ENCODE measurements at regions not wholly inside any gene's neighbourhood (a gene's known extent, or its start where the extent isn't known, plus 50 kb on each side); places are given as distances from the start of the nearest gene placed in this dataset.

- TF ChIP-seq POLR2A (IDR thresholded peaks at IDR 0.05), result no peak
- TF ChIP-seq, protein P1, sequence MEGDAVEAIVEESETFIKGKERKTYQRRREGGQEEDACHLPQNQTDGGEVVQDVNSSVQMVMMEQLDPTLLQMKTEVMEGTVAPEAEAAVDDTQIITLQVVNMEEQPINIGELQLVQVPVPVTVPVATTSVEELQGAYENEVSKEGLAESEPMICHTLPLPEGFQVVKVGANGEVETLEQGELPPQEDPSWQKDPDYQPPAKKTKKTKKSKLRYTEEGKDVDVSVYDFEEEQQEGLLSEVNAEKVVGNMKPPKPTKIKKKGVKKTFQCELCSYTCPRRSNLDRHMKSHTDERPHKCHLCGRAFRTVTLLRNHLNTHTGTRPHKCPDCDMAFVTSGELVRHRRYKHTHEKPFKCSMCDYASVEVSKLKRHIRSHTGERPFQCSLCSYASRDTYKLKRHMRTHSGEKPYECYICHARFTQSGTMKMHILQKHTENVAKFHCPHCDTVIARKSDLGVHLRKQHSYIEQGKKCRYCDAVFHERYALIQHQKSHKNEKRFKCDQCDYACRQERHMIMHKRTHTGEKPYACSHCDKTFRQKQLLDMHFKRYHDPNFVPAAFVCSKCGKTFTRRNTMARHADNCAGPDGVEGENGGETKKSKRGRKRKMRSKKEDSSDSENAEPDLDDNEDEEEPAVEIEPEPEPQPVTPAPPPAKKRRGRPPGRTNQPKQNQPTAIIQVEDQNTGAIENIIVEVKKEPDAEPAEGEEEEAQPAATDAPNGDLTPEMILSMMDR (IDR thresholded peaks at IDR 0.05), result no peak
- H3K36me3 ChIP-seq, result no peaks in the 10 kb centered on the region
- H3K27me3 ChIP-seq, result no peaks in the 10 kb centered on the region
- H3K4me3 ChIP-seq, result no peak overlapping the region
- H3K27ac ChIP-seq, result no peak overlapping the region
- H3K4me1 ChIP-seq, result no peaks in the 10 kb centered on the region
- intact Hi-C loops (cut with DNase I), result no loop called here
- no peak for DNase-seq
- H3K9me3 ChIP-seq, result peaks cover 0 to 5% (median 0%) of the 10 kb centered on the region in 3 donors
Observed at GRCh38 chr1:187151555-187151954, 322.8 kb downstream of the PLA2G4A start.

DNA sequence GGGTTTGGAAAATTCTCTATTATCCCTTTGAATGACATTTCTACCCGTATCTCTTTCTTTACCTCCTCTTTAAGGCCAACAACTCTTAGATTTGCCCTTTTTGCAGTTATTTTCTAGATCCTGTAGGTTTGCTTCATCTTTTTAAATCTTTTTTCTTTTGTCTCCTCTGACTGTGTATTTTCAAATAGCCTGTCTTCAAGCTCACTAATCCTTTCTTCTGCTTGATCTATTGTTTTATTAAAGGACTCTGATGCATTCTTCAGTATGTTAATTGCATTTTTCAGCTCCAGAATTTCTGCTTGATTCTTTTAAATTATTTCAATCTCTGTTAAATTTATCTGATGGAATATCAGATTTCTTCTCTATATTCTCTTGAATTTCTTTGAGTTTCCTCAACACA, 324.3 kb downstream of the PLA2G4A start:
- intact Hi-C loops (cut with DNase I), result no loop called here
- WGBS, 2 donors, result 32 to 44% methylated on average over 1 of the region's 1 CpG
- no peak for TF ChIP-seq POLR2A (IDR thresholded peaks at IDR 0.05)
- TF ChIP-seq, protein P1 (IDR thresholded peaks at IDR 0.05), result no peak

GRCh38 chr1:187157115-187157514, 328.4 kb downstream of the PLA2G4A start:
- 47 to 52% methylated on average over 1 of the region's 1 CpG for WGBS, 2 donors
- H3K4me1 ChIP-seq, result no peaks in the 10 kb centered on the region
- no peaks in the 10 kb centered on the region for H3K27me3 ChIP-seq
- DNase-seq, result no peak
- no peak for TF ChIP-seq POLR2A (IDR thresholded peaks at IDR 0.05)
- TF ChIP-seq, protein P1 (IDR thresholded peaks at IDR 0.05), result no peak
- H3K4me3 ChIP-seq, result no peak overlapping the region
- H3K36me3 ChIP-seq, result no peaks in the 10 kb centered on the region
- intact Hi-C loops (cut with DNase I), result no loop called here
- H3K9me3 ChIP-seq, result peaks cover 0 to 1% (median 0%) of the 10 kb centered on the region in 3 donors
- no peak overlapping the region for H3K27ac ChIP-seq

More for the DNA sequence above, 324.3 kb downstream of the PLA2G4A start:
- no peaks in the 10 kb centered on the region for H3K36me3 ChIP-seq
- H3K4me3 ChIP-seq, result no peak overlapping the region
- DNase-seq, result no peak
- no peaks in the 10 kb centered on the region for H3K27me3 ChIP-seq
- no peaks in the 10 kb centered on the region for H3K4me1 ChIP-seq
- no peak overlapping the region for H3K27ac ChIP-seq
- H3K9me3 ChIP-seq, result peaks cover 0 to 5% (median 0%) of the 10 kb centered on the region in 3 donors

- intact Hi-C loops (cut with DNase I), result no loop called here
Observed at GRCh38 chr1:187157552-187157951, 328.8 kb downstream of the PLA2G4A start.

DNA sequence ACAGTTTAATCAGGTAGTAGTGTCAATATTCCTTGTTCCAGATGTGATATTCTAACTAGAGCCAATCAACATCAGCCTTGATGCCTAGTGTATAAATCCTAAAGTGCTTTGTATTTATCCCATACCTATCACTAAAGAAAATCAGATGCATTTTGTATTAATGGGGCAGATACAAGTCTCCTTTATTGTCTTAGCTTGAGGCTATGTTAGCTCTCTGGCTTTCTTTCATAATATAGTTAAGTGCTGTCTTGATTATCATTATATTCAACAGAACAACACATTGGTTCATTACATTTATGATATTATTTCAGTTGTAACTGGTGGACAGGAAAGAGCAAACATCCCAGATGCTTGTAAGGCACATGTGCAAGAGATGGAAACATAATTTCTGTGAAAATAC, 338.8 kb downstream of the PLA2G4A start:
- no peak for TF ChIP-seq POLR2A (IDR thresholded peaks at IDR 0.05)
- TF ChIP-seq, protein P1 (IDR thresholded peaks at IDR 0.05), result no peak

More at GRCh38 chr1:187157552-187157951, 328.8 kb downstream of the PLA2G4A start:
- 67 to 85% methylated on average over 2 of the region's 2 CpGs for WGBS, 2 donors
- DNase-seq, result no peak
- Histone ChIP-seq H3K4me1 (no peaks in the 10 kb centered on the region), H3K27ac (no peak overlapping the region), H3K4me3 (no peak overlapping the region), H3K9me3 (no peaks in the 10 kb centered on the region), H3K27me3 (no peaks in the 10 kb centered on the region), H3K36me3 (no peaks in the 10 kb centered on the region)
- TF ChIP-seq, protein P1 (IDR thresholded peaks at IDR 0.05), result no peak
- TF ChIP-seq POLR2A (IDR thresholded peaks at IDR 0.05), result no peak

More for the DNA sequence above, 338.8 kb downstream of the PLA2G4A start:
- Histone ChIP-seq H3K36me3 (no peaks in the 10 kb centered on the region), H3K4me3 (no peak overlapping the region), H3K4me1 (no peaks in the 10 kb centered on the region), H3K9me3 (no peaks in the 10 kb centered on the region), H3K27ac (no peak overlapping the region), H3K27me3 (no peaks in the 10 kb centered on the region)
- intact Hi-C loops (cut with DNase I), result no loop called here
- DNase-seq, result no peak

Measured in esophagus squamous epithelium (tissue), 5 donors.